ENCODE measurements at regions not wholly inside any gene's neighbourhood (a gene's known extent, or its start where the extent isn't known, plus 50 kb on each side); places are given as distances from the start of the nearest gene placed in this dataset.

DNA sequence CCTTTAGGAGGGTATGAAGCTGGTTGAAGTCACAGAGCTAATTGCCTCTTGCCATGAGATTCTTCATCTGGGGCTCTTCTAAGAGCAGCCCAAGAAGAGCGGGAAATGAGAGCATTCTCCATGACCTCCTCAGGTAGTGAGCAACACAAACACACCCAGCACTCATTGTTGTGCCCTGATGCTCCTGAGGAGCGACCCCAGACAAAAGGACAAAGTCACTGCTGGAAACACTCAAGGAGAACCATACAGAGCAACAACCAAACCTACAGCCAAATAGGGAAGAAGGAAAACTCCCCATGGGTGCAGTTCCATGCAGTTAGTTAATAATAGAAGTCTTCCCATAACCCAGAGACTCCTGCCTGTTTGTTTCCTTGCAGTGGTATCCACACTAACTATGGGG, 426.0 kb upstream of the CRIM1 start (continued):
- TF ChIP-seq KDM5A (IDR thresholded peaks at IDR 0.05; ENCODE audit: low read length), result no peak

DNA sequence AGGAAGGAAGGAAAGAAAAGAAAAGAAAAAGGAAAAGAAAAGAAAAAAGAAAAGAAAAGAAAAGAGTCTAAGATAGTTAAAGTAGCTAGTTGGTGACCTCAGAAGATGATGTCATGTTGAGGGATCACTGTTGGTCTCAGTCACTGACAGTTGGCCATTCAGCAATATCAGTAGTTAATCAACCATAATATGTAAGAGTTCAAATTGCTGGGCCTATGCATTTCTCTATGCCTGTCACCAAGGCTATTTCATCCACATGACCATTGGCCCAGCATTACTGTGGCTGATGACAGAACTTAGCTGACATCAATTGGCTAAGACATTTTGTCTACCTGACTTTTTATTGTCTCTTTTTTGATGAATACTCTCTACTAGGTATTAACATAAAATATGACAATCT, 435.5 kb upstream of the CRIM1 start:
- Histone ChIP-seq H2BK20ac (ENCODE audit: low read length) (no peak overlapping the region), H3K36me3 (ENCODE audit: control insufficient read depth in 2 of 4, insufficient read depth in 4 of 4, low read length in 3 of 4) (no peaks in the 10 kb centered on the region), H3K79me1 (ENCODE audit: low read depth, low read length) (no peaks in the 10 kb centered on the region), H3K4ac (replicated peaks; ENCODE audit: insufficient read length, low read depth, low read length) (no peak overlapping the region), H3K14ac (ENCODE audit: insufficient read length) (no peak overlapping the region), H3K4me2 (ENCODE audit: insufficient read depth in 1 of 2, low read depth in 2 of 2, low read length in 2 of 2) (no peak overlapping the region), H2AFZ (ENCODE audit: low read length) (no peak overlapping the region), H2BK15ac (ENCODE audit: low read length) (no peak overlapping the region), H4K8ac (ENCODE audit: extremely low read depth, insufficient read depth, low read length) (no peak overlapping the region), H3K4me1 (replicated peaks in 1 of 4; ENCODE audit: control insufficient read depth in 3 of 4, insufficient read depth in 4 of 4, low read length in 3 of 4) (no peaks in the 10 kb centered on the region), H3K4me3 (ENCODE audit: extremely low read depth in 1 of 4, insufficient read depth in 2 of 4, low read depth in 3 of 4, low read length in 4 of 4) (no peak overlapping the region), H3K9ac (replicated peaks in 1 of 4; ENCODE audit: extremely low read depth in 1 of 4, low read depth in 3 of 4, low read length in 3 of 4) (no peak overlapping the region), H4K91ac (replicated peaks; ENCODE audit: insufficient read length, low read length) (no peak overlapping the region), H4K5ac (ENCODE audit: insufficient read length, low read depth, low read length) (no peak overlapping the region), H3K23ac (ENCODE audit: insufficient read length) (no peak overlapping the region), H4K20me1 (replicated peaks in 1 of 2; ENCODE audit: control insufficient read depth in 1 of 2, insufficient read depth in 2 of 2, low read length in 2 of 2) (no peaks in the 10 kb centered on the region), H3K56ac (replicated peaks; ENCODE audit: insufficient read length, low read depth, low read length) (no peak overlapping the region), H3K18ac (ENCODE audit: extremely low read depth, low read length) (no peak overlapping the region), H3K23me2 (ENCODE audit: low read depth, low read length) (no peaks in the 10 kb centered on the region), H2BK5ac (ENCODE audit: low read depth, low read length) (no peak overlapping the region), H2AK5ac (ENCODE audit: low read depth, low read length) (no peak overlapping the region), H3K27me3 (replicated peaks in 1 of 4; ENCODE audit: control insufficient read depth in 3 of 4, extremely low read depth in 1 of 4, insufficient read depth in 3 of 4, low read length in 3 of 4) (no peaks in the 10 kb centered on the region), H3K9me3 (ENCODE audit: insufficient read depth in 2 of 2, low read depth in 1 of 2, low read length in 1 of 2) (no peaks in the 10 kb centered on the region), H2BK120ac (replicated peaks; ENCODE audit: low read depth, low read length) (no peak overlapping the region), H2BK12ac (ENCODE audit: low read depth, low read length) (no peak overlapping the region), H3K79me2 (ENCODE audit: control insufficient read depth in 1 of 2, insufficient read depth in 2 of 2, low read length in 2 of 2) (no peaks in the 10 kb centered on the region), H3K27ac (ENCODE audit: low read depth, low read length) (no peak overlapping the region)
- POLR2A ChIA-PET (ENCODE audit: partially characterized antibody), result interaction anchor here (0.6 kb wide), 1 partner anchor 424 kb away, joined by 4 read pairs; no protein-coding TSS in a partner anchor
- TF ChIP-seq RXRA (IDR thresholded peaks at IDR 0.05; ENCODE audit: insufficient read depth, low read depth, low read length) (no peak), KDM1A (IDR thresholded peaks at IDR 0.05; ENCODE audit: borderline replicate concordance, low read length) (no peak), NANOG (IDR thresholded peaks at IDR 0.05; ENCODE audit: insufficient read depth, low read depth, low read length, poor library complexity, severe bottlenecking) (no peak), CBX8 (IDR thresholded peaks at IDR 0.05; ENCODE audit: borderline replicate concordance, low read depth, low read length) (no peak)
- DNase-seq (ENCODE audit: low read depth in 1 of 2, low spot score in 2 of 2) (no peak), FAIRE-seq (no peak)
- CTCF ChIA-PET (ENCODE audit: partially characterized antibody), result no interaction called here

All from H1 (cell line).